ENCODE measurements at regions not wholly inside any gene's neighbourhood (a gene's known extent, or its start where the extent isn't known, plus 50 kb on each side); places are given as distances from the start of the nearest gene placed in this dataset.
A peak's percentile ranks its signal among the peaks of the same experiment; 100 is the strongest.

- Mint-ChIP-seq H3K27me3 (ENCODE audit: insufficient read depth, low read depth) (peaks cover 2% of the 10 kb centered on the region), H3K4me3 (no peak overlapping the region), H3K9me3 (no peaks in the 10 kb centered on the region), H3K4me1 (no peaks in the 10 kb centered on the region), H3K36me3 (no peaks in the 10 kb centered on the region), H3K27ac (no peak overlapping the region)
- Histone ChIP-seq H3K4me1 (peaks cover 3% of the 10 kb centered on the region), H3K4me2 (no peak overlapping the region), H3K9me3 (ENCODE audit: low read depth) (no peaks in the 10 kb centered on the region), H4K20me1 (ENCODE audit: low read depth) (no peaks in the 10 kb centered on the region), H2AFZ (replicated peaks) (peak overlapping the region; percentile 57), H3K9ac (no peak overlapping the region), H3K79me2 (ENCODE audit: low read depth) (no peaks in the 10 kb centered on the region), H3F3A (ENCODE audit: low read depth) (no peaks in the 10 kb centered on the region), H3K27me3 (no peaks in the 10 kb centered on the region), H3K27ac (no peak overlapping the region), H3K36me3 (no peaks in the 10 kb centered on the region), H3K4me3 (no peak overlapping the region)
- no peak for TF ChIP-seq EZH2phosphoT487 (IDR thresholded peaks at IDR 0.05)
- TF ChIP-seq CTCF (IDR thresholded peaks at IDR 0.05): no peak
- TF ChIP-seq EZH2 (IDR thresholded peaks at IDR 0.05): no peak
- no peak for DNase-seq (ENCODE audit: low spot score)
These were observed 338.4 kb upstream of the PROX1 start for GRCh38 chr1:213649373-213649772.

DNA sequence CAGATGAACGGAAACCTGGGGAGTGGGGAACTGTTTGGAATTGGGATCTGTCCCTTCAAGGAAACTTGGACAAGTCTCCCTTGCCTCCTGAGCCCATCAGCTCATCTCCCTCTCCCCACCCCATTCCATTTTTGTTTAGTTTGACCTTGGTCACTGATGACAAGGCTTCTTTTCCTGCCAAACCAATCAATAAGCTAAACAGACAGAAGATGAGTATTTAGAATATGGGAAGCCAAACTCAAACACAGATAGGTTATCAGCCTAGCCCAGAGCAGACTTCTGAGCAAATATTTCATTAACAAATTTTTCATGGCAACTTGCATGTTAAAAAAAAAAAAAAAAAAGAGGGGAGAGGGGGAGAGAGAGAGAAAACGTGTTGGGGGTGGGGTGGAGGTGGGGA is 337.2 kb upstream of the PROX1 start:
- no peak overlapping the region for H3K27ac ChIP-seq
- no peaks in the 10 kb centered on the region for H4K20me1 ChIP-seq (ENCODE audit: low read depth)
- no peaks in the 10 kb centered on the region for H3K79me2 ChIP-seq (ENCODE audit: low read depth)
- H3K27me3 ChIP-seq: no peaks in the 10 kb centered on the region
- no peaks in the 10 kb centered on the region for H3K9me3 Mint-ChIP-seq
- H3K9me3 ChIP-seq (ENCODE audit: low read depth): no peaks in the 10 kb centered on the region
- no peaks in the 10 kb centered on the region for H3K4me1 Mint-ChIP-seq
- H3K27me3 Mint-ChIP-seq (ENCODE audit: insufficient read depth, low read depth): peaks cover 2% of the 10 kb centered on the region
- no peaks in the 10 kb centered on the region for H3K36me3 Mint-ChIP-seq
- H3K27ac Mint-ChIP-seq: no peak overlapping the region
- no peak overlapping the region for H3K4me3 ChIP-seq
- H3K4me3 Mint-ChIP-seq: no peak overlapping the region
- H3F3A ChIP-seq (ENCODE audit: low read depth): no peaks in the 10 kb centered on the region
- H3K36me3 ChIP-seq: no peaks in the 10 kb centered on the region
- H3K4me1 ChIP-seq: peaks cover 3% of the 10 kb centered on the region
- H3K4me2 ChIP-seq: no peak overlapping the region
- no peak for DNase-seq (ENCODE audit: low spot score)
- H3K9ac ChIP-seq: no peak overlapping the region
- no peak overlapping the region for H2AFZ ChIP-seq (replicated peaks)
- no peak for TF ChIP-seq EZH2phosphoT487 (IDR thresholded peaks at IDR 0.05)
- TF ChIP-seq EZH2 (IDR thresholded peaks at IDR 0.05): no peak

GRCh38 chr1:213651077-213651476 is 336.7 kb upstream of the PROX1 start:
- no peaks in the 10 kb centered on the region for H3K27me3 ChIP-seq
- Mint-ChIP-seq H3K27me3 (ENCODE audit: insufficient read depth, low read depth) (peaks cover 2% of the 10 kb centered on the region), H3K36me3 (no peaks in the 10 kb centered on the region), H3K4me3 (no peak overlapping the region), H3K4me1 (no peaks in the 10 kb centered on the region), H3K27ac (no peak overlapping the region), H3K9me3 (no peaks in the 10 kb centered on the region)
- no peak overlapping the region for H3K9ac ChIP-seq
- no peaks in the 10 kb centered on the region for H3K36me3 ChIP-seq
- no peak for DNase-seq (ENCODE audit: low spot score)
- no peaks in the 10 kb centered on the region for H4K20me1 ChIP-seq (ENCODE audit: low read depth)
- H2AFZ ChIP-seq (replicated peaks): no peak overlapping the region
- H3K4me3 ChIP-seq: no peak overlapping the region
- TF ChIP-seq CTCF (IDR thresholded peaks at IDR 0.05): no peak
- TF ChIP-seq EZH2 (IDR thresholded peaks at IDR 0.05): no peak
- H3K9me3 ChIP-seq (ENCODE audit: low read depth): no peaks in the 10 kb centered on the region
- no peak overlapping the region for H3K27ac ChIP-seq
- no peaks in the 10 kb centered on the region for H3K79me2 ChIP-seq (ENCODE audit: low read depth)
- H3K4me2 ChIP-seq: no peak overlapping the region
- no peaks in the 10 kb centered on the region for H3F3A ChIP-seq (ENCODE audit: low read depth)
- H3K4me1 ChIP-seq: peaks cover 3% of the 10 kb centered on the region

- Histone ChIP-seq H4K20me1 (ENCODE audit: low read depth) (no peaks in the 10 kb centered on the region), H3K9me3 (ENCODE audit: low read depth) (no peaks in the 10 kb centered on the region), H3K79me2 (ENCODE audit: low read depth) (no peaks in the 10 kb centered on the region), H3K4me3 (no peak overlapping the region), H3K4me1 (peaks cover 3% of the 10 kb centered on the region), H3F3A (ENCODE audit: low read depth) (no peaks in the 10 kb centered on the region), H3K27me3 (no peaks in the 10 kb centered on the region), H3K4me2 (no peak overlapping the region), H2AFZ (replicated peaks) (no peak overlapping the region), H3K9ac (no peak overlapping the region), H3K36me3 (no peaks in the 10 kb centered on the region), H3K27ac (no peak overlapping the region)
- Mint-ChIP-seq H3K4me1 (no peaks in the 10 kb centered on the region), H3K27ac (no peak overlapping the region), H3K4me3 (no peak overlapping the region), H3K27me3 (ENCODE audit: insufficient read depth, low read depth) (peaks cover 2% of the 10 kb centered on the region), H3K9me3 (no peaks in the 10 kb centered on the region), H3K36me3 (no peaks in the 10 kb centered on the region)
- TF ChIP-seq CTCF (IDR thresholded peaks at IDR 0.05) (no peak), EZH2phosphoT487 (IDR thresholded peaks at IDR 0.05) (no peak), EZH2 (IDR thresholded peaks at IDR 0.05) (no peak)
- no peak for DNase-seq (ENCODE audit: low spot score)
These were observed 335.7 kb upstream of the PROX1 start for GRCh38 chr1:213652109-213652508.

Data from neural progenitor cell (in vitro differentiated cells).